ENCODE measurements at regions not wholly inside any gene's neighbourhood (a gene's known extent, or its start where the extent isn't known, plus 50 kb on each side); places are given as distances from the start of the nearest gene placed in this dataset.

GRCh38 chr14:87351007-87351406, 642.0 kb downstream of the GALC start:
- no peaks in the 10 kb centered on the region for H3K9me3 ChIP-seq (ENCODE audit: control insufficient read depth, insufficient read depth, low read length)
- no peaks in the 10 kb centered on the region for H3K36me3 ChIP-seq (ENCODE audit: control insufficient read depth, low read length)
- TF ChIP-seq EZH2phosphoT487 (IDR thresholded peaks at IDR 0.05; ENCODE audit: borderline replicate concordance, low read length): no peak
- TF ChIP-seq, protein P1, sequence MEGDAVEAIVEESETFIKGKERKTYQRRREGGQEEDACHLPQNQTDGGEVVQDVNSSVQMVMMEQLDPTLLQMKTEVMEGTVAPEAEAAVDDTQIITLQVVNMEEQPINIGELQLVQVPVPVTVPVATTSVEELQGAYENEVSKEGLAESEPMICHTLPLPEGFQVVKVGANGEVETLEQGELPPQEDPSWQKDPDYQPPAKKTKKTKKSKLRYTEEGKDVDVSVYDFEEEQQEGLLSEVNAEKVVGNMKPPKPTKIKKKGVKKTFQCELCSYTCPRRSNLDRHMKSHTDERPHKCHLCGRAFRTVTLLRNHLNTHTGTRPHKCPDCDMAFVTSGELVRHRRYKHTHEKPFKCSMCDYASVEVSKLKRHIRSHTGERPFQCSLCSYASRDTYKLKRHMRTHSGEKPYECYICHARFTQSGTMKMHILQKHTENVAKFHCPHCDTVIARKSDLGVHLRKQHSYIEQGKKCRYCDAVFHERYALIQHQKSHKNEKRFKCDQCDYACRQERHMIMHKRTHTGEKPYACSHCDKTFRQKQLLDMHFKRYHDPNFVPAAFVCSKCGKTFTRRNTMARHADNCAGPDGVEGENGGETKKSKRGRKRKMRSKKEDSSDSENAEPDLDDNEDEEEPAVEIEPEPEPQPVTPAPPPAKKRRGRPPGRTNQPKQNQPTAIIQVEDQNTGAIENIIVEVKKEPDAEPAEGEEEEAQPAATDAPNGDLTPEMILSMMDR (IDR thresholded peaks at IDR 0.05; ENCODE audit: low read depth, low read length, poor library complexity, severe bottlenecking): no peak
- no peaks in the 10 kb centered on the region for H4K20me1 ChIP-seq (ENCODE audit: control insufficient read depth, insufficient read depth, low read depth, low read length)
- H3K27me3 ChIP-seq (ENCODE audit: control insufficient read depth, low read length): no peaks in the 10 kb centered on the region
- H3K4me3 ChIP-seq (ENCODE audit: low read length): no peak overlapping the region
- H3F3A ChIP-seq (ENCODE audit: control insufficient read depth, insufficient read depth): no peaks in the 10 kb centered on the region
- no peaks in the 10 kb centered on the region for H3K79me2 ChIP-seq (ENCODE audit: control insufficient read depth, low read length)
- H3K27ac ChIP-seq (ENCODE audit: low read depth, low read length): no peak overlapping the region
- H3K4me1 ChIP-seq (ENCODE audit: control insufficient read depth, low read length): no peaks in the 10 kb centered on the region
- no peak overlapping the region for H3K4me2 ChIP-seq (ENCODE audit: low read length)
- H3K9me2 ChIP-seq (replicated peaks; ENCODE audit: control insufficient read depth, low read length): no peaks in the 10 kb centered on the region

DNA sequence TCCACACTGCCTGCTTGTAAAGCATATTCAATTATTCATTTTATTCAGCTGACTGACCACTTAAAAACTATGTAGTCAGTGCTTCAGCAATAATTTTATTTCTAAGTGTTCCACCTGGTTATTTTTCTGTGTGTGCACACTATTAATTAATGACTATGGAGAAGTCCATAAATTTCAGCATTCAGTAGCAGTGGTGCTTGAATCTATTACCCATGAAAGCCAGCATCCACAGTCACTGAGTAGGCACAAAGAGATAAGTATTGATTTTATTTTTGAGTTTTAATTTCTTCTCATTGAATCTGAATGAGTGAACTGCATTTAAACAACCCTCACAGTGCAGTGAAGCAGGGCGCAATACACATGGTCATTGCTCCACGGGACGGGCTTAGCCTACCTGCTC, 643.1 kb downstream of the GALC start:
- Histone ChIP-seq H3F3A (ENCODE audit: control insufficient read depth, insufficient read depth) (no peaks in the 10 kb centered on the region), H3K27me3 (ENCODE audit: control insufficient read depth, low read length) (no peaks in the 10 kb centered on the region), H3K79me2 (ENCODE audit: control insufficient read depth, low read length) (no peaks in the 10 kb centered on the region), H3K9me3 (ENCODE audit: control insufficient read depth, insufficient read depth, low read length) (no peaks in the 10 kb centered on the region), H3K36me3 (ENCODE audit: control insufficient read depth, low read length) (no peaks in the 10 kb centered on the region), H4K20me1 (ENCODE audit: control insufficient read depth, insufficient read depth, low read depth, low read length) (no peaks in the 10 kb centered on the region), H3K27ac (ENCODE audit: low read depth, low read length) (no peak overlapping the region), H3K9me2 (replicated peaks; ENCODE audit: control insufficient read depth, low read length) (no peaks in the 10 kb centered on the region), H3K4me2 (ENCODE audit: low read length) (no peak overlapping the region), H3K4me1 (ENCODE audit: control insufficient read depth, low read length) (no peaks in the 10 kb centered on the region), H3K4me3 (ENCODE audit: low read length) (no peak overlapping the region)
- TF ChIP-seq, protein P1 (IDR thresholded peaks at IDR 0.05; ENCODE audit: low read depth, low read length, poor library complexity, severe bottlenecking): no peak
- no peak for TF ChIP-seq EZH2phosphoT487 (IDR thresholded peaks at IDR 0.05; ENCODE audit: borderline replicate concordance, low read length)

DNA sequence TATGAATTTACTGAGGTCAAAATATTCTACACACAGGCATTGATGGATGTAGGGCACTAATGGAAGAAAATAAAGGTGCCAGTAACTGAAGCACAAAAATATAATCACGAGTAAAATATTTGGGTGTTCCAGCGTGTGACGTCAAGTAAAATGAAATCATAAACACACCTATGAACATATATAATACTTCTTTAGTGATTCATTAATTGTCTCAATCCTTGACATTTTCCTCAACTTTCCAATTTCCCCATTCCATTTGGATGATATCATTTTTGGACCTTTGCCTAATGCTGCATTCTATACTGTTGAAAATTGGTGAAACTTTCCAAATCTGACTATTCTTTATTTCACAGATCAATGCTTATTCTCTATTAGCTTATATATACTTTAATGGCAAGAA, 649.3 kb downstream of the GALC start:
- H3K9me3 ChIP-seq (ENCODE audit: control insufficient read depth, insufficient read depth, low read length): no peaks in the 10 kb centered on the region
- H3K27me3 ChIP-seq (ENCODE audit: control insufficient read depth, low read length): no peaks in the 10 kb centered on the region
- no peaks in the 10 kb centered on the region for H3K9me2 ChIP-seq (replicated peaks; ENCODE audit: control insufficient read depth, low read length)
- H3K4me2 ChIP-seq (ENCODE audit: low read length): no peak overlapping the region
- no peaks in the 10 kb centered on the region for H3K36me3 ChIP-seq (ENCODE audit: control insufficient read depth, low read length)
- no peaks in the 10 kb centered on the region for H3K4me1 ChIP-seq (ENCODE audit: control insufficient read depth, low read length)
- no peaks in the 10 kb centered on the region for H3F3A ChIP-seq (ENCODE audit: control insufficient read depth, insufficient read depth)
- no peak overlapping the region for H3K27ac ChIP-seq (ENCODE audit: low read depth, low read length)
- no peak for TF ChIP-seq EZH2phosphoT487 (IDR thresholded peaks at IDR 0.05; ENCODE audit: borderline replicate concordance, low read length)
- TF ChIP-seq, protein P1 (IDR thresholded peaks at IDR 0.05; ENCODE audit: low read depth, low read length, poor library complexity, severe bottlenecking): no peak
- no peak overlapping the region for H3K4me3 ChIP-seq (ENCODE audit: low read length)
- no peaks in the 10 kb centered on the region for H4K20me1 ChIP-seq (ENCODE audit: control insufficient read depth, insufficient read depth, low read depth, low read length)
- no peaks in the 10 kb centered on the region for H3K79me2 ChIP-seq (ENCODE audit: control insufficient read depth, low read length)
